ENCODE measurements at regions not wholly inside any gene's neighbourhood (a gene's known extent, or its start where the extent isn't known, plus 50 kb on each side); places are given as distances from the start of the nearest gene placed in this dataset.

- TF ChIP-seq CTCF (IDR thresholded peaks at IDR 0.05; ENCODE audit: low read depth, low read length) = no peak
- TF ChIP-seq EZH2phosphoT487 (IDR thresholded peaks at IDR 0.05; ENCODE audit: low read depth) = no peak
Measured at GRCh38 chr17:51527225-51527982, 267.1 kb downstream of the UTP18 start.
